ENCODE measurements at regions not wholly inside any gene's neighbourhood (a gene's known extent, or its start where the extent isn't known, plus 50 kb on each side); places are given as distances from the start of the nearest gene placed in this dataset.

- no peak for DNase-seq
Measured at GRCh38 chr6:139580592-139581484, 206.4 kb upstream of the CITED2 start.

- DNase-seq = no peak
Measured at GRCh38 chr6:139577763-139578604, 203.5 kb upstream of the CITED2 start.

GRCh38 chr6:139577124-139577762 is 202.8 kb upstream of the CITED2 start:
- DNase-seq = no peak

DNA sequence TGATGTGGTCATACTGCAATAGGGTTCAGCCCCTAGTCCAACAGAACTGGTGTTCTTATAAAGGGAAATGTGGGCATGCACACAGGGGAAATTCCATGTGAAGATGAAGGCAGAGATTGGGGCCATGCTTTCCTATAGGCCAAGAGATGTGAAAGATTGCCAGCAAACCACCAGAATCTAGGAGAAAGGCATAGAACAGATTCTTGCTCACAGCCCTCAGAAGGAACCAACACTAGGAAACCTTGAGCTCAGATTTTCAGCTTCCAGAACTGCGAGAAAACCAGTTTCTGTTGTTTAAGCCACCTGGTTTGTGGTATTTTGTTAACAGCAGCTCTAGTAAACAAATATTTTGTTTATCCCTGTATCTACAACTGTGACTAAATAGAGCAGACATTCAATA is 197.6 kb upstream of the CITED2 start:
- no peak for DNase-seq

- DNase-seq = no peak
Measured at GRCh38 chr6:139570166-139570565, 195.7 kb upstream of the CITED2 start.

- no peak for DNase-seq
Measured at GRCh38 chr6:139569566-139569965, 195.1 kb upstream of the CITED2 start.

DNA sequence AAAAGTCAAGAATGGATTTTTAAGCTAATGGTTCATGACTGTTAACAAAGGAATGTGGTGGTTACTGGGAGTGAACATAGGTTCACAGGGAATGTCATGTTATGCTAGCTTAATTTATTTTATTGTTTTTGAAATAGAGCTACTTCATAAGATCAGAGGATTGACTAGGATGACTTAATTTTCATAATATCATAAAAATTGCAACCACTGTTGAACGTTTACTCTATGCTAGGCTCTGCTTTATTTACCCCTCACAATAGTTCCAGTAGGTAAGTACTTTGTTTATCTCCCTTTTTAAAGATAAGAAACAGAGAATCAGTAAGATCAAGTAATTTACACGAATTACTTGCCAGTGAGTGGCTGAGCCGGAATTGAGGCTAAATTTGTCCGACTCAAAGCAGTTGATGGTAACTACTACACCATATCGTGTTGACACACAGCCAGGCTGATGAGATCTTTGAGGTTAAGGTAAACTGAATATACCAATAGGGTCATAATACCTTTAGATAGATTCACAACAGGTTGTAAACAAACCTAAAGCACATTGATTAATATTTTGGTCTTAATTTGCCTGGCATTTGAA is 194.6 kb upstream of the CITED2 start:
- no peak for DNase-seq

GRCh38 chr6:139568151-139568955 is 193.9 kb upstream of the CITED2 start:
- DNase-seq = no peak

- DNase-seq = no peak
Measured at GRCh38 chr6:139567095-139567494, 192.6 kb upstream of the CITED2 start.

- no peak for DNase-seq
Measured at GRCh38 chr6:139565591-139565990, 191.1 kb upstream of the CITED2 start.

DNA sequence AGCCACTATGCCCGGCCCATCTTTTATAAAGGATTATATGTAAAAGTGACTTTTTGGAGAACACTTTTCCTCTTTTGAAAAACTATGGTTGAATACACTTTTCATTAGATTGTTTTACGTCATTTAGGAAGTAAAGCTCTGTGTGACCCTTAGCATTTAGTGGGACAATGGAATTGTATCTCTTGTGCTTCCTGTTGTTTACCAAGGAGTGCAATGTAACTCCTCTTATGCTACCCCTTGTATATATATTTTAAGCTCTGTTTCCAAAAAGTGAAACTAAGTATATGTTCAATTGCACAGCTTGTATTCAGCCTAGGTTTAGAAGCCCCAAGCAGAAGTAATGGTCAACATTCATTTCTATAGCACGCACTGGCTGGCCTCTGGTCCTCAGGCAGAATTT is 183.1 kb upstream of the CITED2 start:
- no peak for DNase-seq

DNA sequence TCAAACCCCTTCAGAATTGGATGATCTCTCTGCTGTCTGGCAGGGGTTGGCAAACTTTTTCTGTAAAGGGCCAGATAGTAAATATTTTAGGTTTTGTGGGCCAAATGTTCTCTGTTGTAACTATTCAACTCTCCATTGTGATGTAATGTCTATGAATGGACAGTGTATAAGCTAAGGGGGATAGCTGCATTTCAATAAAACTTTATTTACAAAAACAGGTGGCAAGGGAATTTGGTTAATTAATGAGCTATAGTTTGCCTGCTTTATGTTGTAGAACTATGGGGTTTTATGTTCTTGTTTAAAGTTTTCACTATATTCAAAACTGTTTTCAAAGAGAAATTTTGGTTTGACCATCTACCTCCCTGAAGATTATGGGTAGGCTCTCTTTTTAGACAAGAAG is 182.1 kb upstream of the CITED2 start:
- DNase-seq = no peak

DNA sequence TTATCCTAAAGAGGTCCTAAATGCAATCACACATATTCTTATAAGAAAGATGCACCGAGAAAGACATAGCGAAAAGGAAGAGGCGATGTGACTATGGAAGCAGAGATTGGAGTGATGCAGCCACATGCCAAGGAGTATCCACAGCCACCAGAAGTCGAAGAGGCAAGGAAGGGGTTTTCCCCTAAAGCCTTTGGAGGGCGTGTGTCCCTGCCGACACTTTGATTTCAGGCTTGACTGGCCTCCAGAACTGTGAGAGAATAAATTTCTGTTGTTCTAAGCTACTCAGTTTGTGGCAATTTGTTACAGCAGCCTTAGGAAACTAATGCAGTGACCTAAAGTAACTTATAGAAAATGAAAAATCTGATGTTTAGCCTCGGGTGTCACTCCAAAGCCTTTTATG is 179.5 kb upstream of the CITED2 start:
- no peak for DNase-seq

- DNase-seq = no peak
Measured at GRCh38 chr6:139551376-139551775, 176.9 kb upstream of the CITED2 start.

- DNase-seq = no peak
Measured at GRCh38 chr6:139550361-139550760, 175.9 kb upstream of the CITED2 start.

GRCh38 chr6:139549561-139550070 is 175.2 kb upstream of the CITED2 start:
- DNase-seq = no peak

- no peak for DNase-seq
Measured at GRCh38 chr6:139547804-139548203, 173.4 kb upstream of the CITED2 start.

GRCh38 chr6:139547122-139547776 is 172.8 kb upstream of the CITED2 start:
- DNase-seq = peak; percentile 50

DNA sequence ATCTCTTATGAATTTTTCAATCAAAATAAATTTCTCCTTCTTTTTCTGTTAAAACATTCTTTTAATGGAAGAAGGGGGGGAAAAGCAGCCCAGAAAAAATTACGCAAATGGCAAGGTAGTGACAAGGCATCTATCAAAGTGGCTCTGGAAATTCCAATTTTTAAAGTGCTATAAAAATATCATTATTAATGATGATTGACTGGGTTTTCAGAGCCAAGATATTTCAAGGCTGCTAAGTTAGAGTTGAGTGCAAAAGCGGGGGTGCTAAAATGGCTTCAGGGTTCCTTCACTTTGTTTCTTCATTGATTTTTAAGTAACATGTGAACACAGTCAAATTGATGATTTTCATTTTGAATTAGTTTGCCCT is 171.6 kb upstream of the CITED2 start:
- no peak for DNase-seq
